Mucosa of descending colon (tissue), 3 donors: ENCODE measurements at regions not wholly inside any gene's neighbourhood (a gene's known extent, or its start where the extent isn't known, plus 50 kb on each side); places are given as distances from the start of the nearest gene placed in this dataset.

Source experiments
- ATAC-seq: fragments of 200-7000 bp; cut with Tn5 transposase; one replicate; pipeline ENCODE4 v1.9.1; 2020; ENCODE audit warnings: mild to moderate bottlenecking, moderate library complexity
- DNase-seq, 3 donors: peaks; one replicate each; pipeline ENCODE4 v3.0.0-alpha.2; 2020
- H3K36me3 ChIP-seq: fragments of 200-600 bp; one replicate; pipeline ENCODE4 v1.8.0; 2021; ENCODE audit warnings: low read depth, mild to moderate bottlenecking
- H3K4me1 ChIP-seq: fragments of 200-600 bp; one replicate; pipeline ENCODE4 v1.8.0; 2021; ENCODE audit warnings: low read depth, mild to moderate bottlenecking
- H3K4me3 ChIP-seq: fragments of 200-600 bp; one replicate; pipeline ENCODE4 v1.8.0; 2021; ENCODE audit warnings: mild to moderate bottlenecking
- H3K9me3 ChIP-seq: fragments of 200-600 bp; one replicate; pipeline ENCODE4 v1.8.0; 2021; ENCODE audit warnings: mild to moderate bottlenecking
- CTCF ChIP-seq: fragments of 200-600 bp; IDR thresholded peaks from one replicate; pipeline ENCODE4 v1.8.0; 2022; ENCODE audit warnings: antibody characterized with exemption, mild to moderate bottlenecking
- intact Hi-C, 2 donors: fragments of 100-400 bp; cut with DNase I in 1 of 2; cut with micrococcal nuclease in 1 of 2; formaldehyde crosslinking; loops; one replicate each; pipeline versions ENCODE4 v1.11.0 to v1.11.1; 2022; cut with DNase I, micrococcal nuclease
- donor health status: DM: no; HTN: no; CAD: no; lungs with moderate emphysema.
- donor health status: DM: no; HTN: no; CAD: no.
- donor health status: DM: no; HTN: yes; CAD: no.

GRCh38 chr15:96750361-96750760 lies 419.9 kb downstream of the NR2F2 start:
- Histone ChIP-seq H3K9me3 (no peaks in the 10 kb centered on the region), H3K36me3 (no peaks in the 10 kb centered on the region), H3K4me1 (no peaks in the 10 kb centered on the region), H3K4me3 (no peak overlapping the region)
- intact Hi-C loops = no loop called here
- ATAC-seq = no peak
- TF ChIP-seq CTCF = no peak
- no peak for DNase-seq

- DNase-seq (no peak), ATAC-seq (no peak)
- H3K9me3 ChIP-seq = no peaks in the 10 kb centered on the region
- H3K36me3 ChIP-seq = no peaks in the 10 kb centered on the region
- no peak overlapping the region for H3K4me3 ChIP-seq
- H3K4me1 ChIP-seq = no peaks in the 10 kb centered on the region
- no peak for TF ChIP-seq CTCF
- intact Hi-C loops = no loop called here
Measured at GRCh38 chr15:96756146-96756545, 425.6 kb downstream of the NR2F2 start.

GRCh38 chr15:96756656-96757055 lies 426.2 kb downstream of the NR2F2 start:
- intact Hi-C loops = no loop called here
- DNase-seq = no peak
- H3K4me1 ChIP-seq = no peaks in the 10 kb centered on the region
- H3K36me3 ChIP-seq = no peaks in the 10 kb centered on the region
- no peak overlapping the region for H3K4me3 ChIP-seq
- no peaks in the 10 kb centered on the region for H3K9me3 ChIP-seq
- no peak for ATAC-seq
- no peak for TF ChIP-seq CTCF

GRCh38 chr15:96762566-96762965 lies 432.1 kb downstream of the NR2F2 start:
- no peak for ATAC-seq
- intact Hi-C loops = no loop called here
- no peaks in the 10 kb centered on the region for H3K4me1 ChIP-seq

GRCh38 chr15:96764501-96764900 lies 434.0 kb downstream of the NR2F2 start:
- H3K36me3 ChIP-seq = no peaks in the 10 kb centered on the region
- intact Hi-C loops = no loop called here
- no peak for DNase-seq
- H3K4me3 ChIP-seq = no peak overlapping the region
- no peaks in the 10 kb centered on the region for H3K9me3 ChIP-seq
- no peaks in the 10 kb centered on the region for H3K4me1 ChIP-seq
- no peak for TF ChIP-seq CTCF
- ATAC-seq = no peak

More at GRCh38 chr15:96762566-96762965, 432.1 kb downstream of the NR2F2 start:
- H3K36me3 ChIP-seq = no peaks in the 10 kb centered on the region
- H3K4me3 ChIP-seq = no peak overlapping the region
- TF ChIP-seq CTCF = no peak
- H3K9me3 ChIP-seq = no peaks in the 10 kb centered on the region
- no peak for DNase-seq

- intact Hi-C loops = no loop called here
- TF ChIP-seq CTCF = no peak
- Histone ChIP-seq H3K36me3 (no peaks in the 10 kb centered on the region), H3K9me3 (no peaks in the 10 kb centered on the region), H3K4me3 (no peak overlapping the region), H3K4me1 (no peaks in the 10 kb centered on the region)
- DNase-seq (no peak), ATAC-seq (no peak)
Measured at GRCh38 chr15:96764946-96765345, 434.4 kb downstream of the NR2F2 start.
